ENCODE measurements at regions not wholly inside any gene's neighbourhood (a gene's known extent, or its start where the extent isn't known, plus 50 kb on each side); places are given as distances from the start of the nearest gene placed in this dataset.

- no peak for DNase-seq (ENCODE audit: low read depth)
Observed at GRCh38 chr15:31555022-31555421, 228.4 kb downstream of the KLF13 start.

GRCh38 chr15:31556494-31557150, 230.0 kb downstream of the KLF13 start:
- no peak for DNase-seq (ENCODE audit: low read depth)

GRCh38 chr15:31557899-31558298, 231.3 kb downstream of the KLF13 start:
- DNase-seq (ENCODE audit: low read depth): no peak

- DNase-seq (ENCODE audit: low read depth): no peak
Observed at GRCh38 chr15:31558840-31559239, 232.2 kb downstream of the KLF13 start.

- no peak for DNase-seq (ENCODE audit: low read depth)
Observed at GRCh38 chr15:31559786-31560185, 233.2 kb downstream of the KLF13 start.

GRCh38 chr15:31560643-31561042, 234.0 kb downstream of the KLF13 start:
- DNase-seq (ENCODE audit: low read depth): no peak

GRCh38 chr15:31561156-31561555, 234.5 kb downstream of the KLF13 start:
- no peak for DNase-seq (ENCODE audit: low read depth)

GRCh38 chr15:31563001-31563400, 236.4 kb downstream of the KLF13 start:
- DNase-seq (ENCODE audit: low read depth): no peak

- DNase-seq (ENCODE audit: low read depth): no peak
Observed at GRCh38 chr15:31563421-31563820, 236.8 kb downstream of the KLF13 start.

GRCh38 chr15:31567861-31568260, 241.2 kb downstream of the KLF13 start:
- no peak for DNase-seq (ENCODE audit: low read depth)

GRCh38 chr15:31569836-31570235, 243.2 kb downstream of the KLF13 start:
- no peak for DNase-seq (ENCODE audit: low read depth)

- DNase-seq (ENCODE audit: low read depth): no peak
Observed at GRCh38 chr15:31570591-31570990, 244.0 kb downstream of the KLF13 start.

- no peak for DNase-seq (ENCODE audit: low read depth)
Observed at GRCh38 chr15:31571676-31572075, 245.0 kb downstream of the KLF13 start.

- no peak for DNase-seq (ENCODE audit: low read depth)
Observed at GRCh38 chr15:31573759-31574158, 247.1 kb downstream of the KLF13 start.

GRCh38 chr15:31574766-31575165, 248.1 kb downstream of the KLF13 start:
- no peak for DNase-seq (ENCODE audit: low read depth)

GRCh38 chr15:31577108-31577507, 250.5 kb downstream of the KLF13 start:
- DNase-seq (ENCODE audit: low read depth): no peak

GRCh38 chr15:31579282-31579681, 252.6 kb downstream of the KLF13 start:
- DNase-seq (ENCODE audit: low read depth): no peak

- DNase-seq (ENCODE audit: low read depth): no peak
Observed at GRCh38 chr15:31579976-31580375, 253.3 kb downstream of the KLF13 start.

GRCh38 chr15:31584195-31584594, 257.6 kb downstream of the KLF13 start:
- no peak for DNase-seq (ENCODE audit: low read depth)

GRCh38 chr15:31585240-31585639, 258.6 kb downstream of the KLF13 start:
- DNase-seq (ENCODE audit: low read depth): no peak

GRCh38 chr15:31586841-31587240, 260.2 kb downstream of the KLF13 start:
- DNase-seq (ENCODE audit: low read depth): no peak

- no peak for DNase-seq (ENCODE audit: low read depth)
Observed at GRCh38 chr15:31587583-31587982, 260.9 kb downstream of the KLF13 start.

- no peak for DNase-seq (ENCODE audit: low read depth)
Observed at GRCh38 chr15:31590609-31591008, 264.0 kb downstream of the KLF13 start.

- no peak for DNase-seq (ENCODE audit: low read depth)
Observed at GRCh38 chr15:31591908-31592307, 265.3 kb downstream of the KLF13 start.

- no peak for DNase-seq (ENCODE audit: low read depth)
Observed at GRCh38 chr15:31597466-31597865, 270.8 kb downstream of the KLF13 start.

Measured in non-pigmented ciliary epithelial cell (primary cell).